ENCODE measurements at regions not wholly inside any gene's neighbourhood (a gene's known extent, or its start where the extent isn't known, plus 50 kb on each side); places are given as distances from the start of the nearest gene placed in this dataset.
"Not testable (repeated sequence)": the region's sequence is repeated elsewhere in the genome, so short reads cannot be mapped to it uniquely, and the experiment has no call there.

- H3K4me3 ChIP-seq, result no peak overlapping the region
- no peak overlapping the region for H3K27ac ChIP-seq
- no peaks in the 10 kb centered on the region for H3K4me1 ChIP-seq
- ATAC-seq (no peak), DNase-seq (no peak)
- H3K9me3 ChIP-seq, result no peaks in the 10 kb centered on the region
- intact Hi-C loops (cut with DNase I), result no loop called here
- H3K27me3 ChIP-seq (ENCODE audit: low read depth), result no peaks in the 10 kb centered on the region
- no peaks in the 10 kb centered on the region for H3K36me3 ChIP-seq
- TF ChIP-seq CTCF (IDR thresholded peaks at IDR 0.05), result no peak
Observed at GRCh38 chr7:68623030-68623429, 975.2 kb upstream of the AUTS2 start.

- Histone ChIP-seq H3K27me3 (ENCODE audit: low read depth) (no peaks in the 10 kb centered on the region), H3K4me3 (no peak overlapping the region), H3K27ac (no peak overlapping the region), H3K4me1 (no peaks in the 10 kb centered on the region), H3K36me3 (no peaks in the 10 kb centered on the region), H3K9me3 (no peaks in the 10 kb centered on the region)
- DNase-seq (no peak), ATAC-seq (no peak)
- intact Hi-C loops (cut with DNase I), result no loop called here
- TF ChIP-seq CTCF (IDR thresholded peaks at IDR 0.05), result no peak
Observed at GRCh38 chr7:68627247-68627864, 970.9 kb upstream of the AUTS2 start.

GRCh38 chr7:68630914-68631313 is 967.4 kb upstream of the AUTS2 start:
- H3K27ac ChIP-seq; intact Hi-C loops (cut with DNase I); H3K9me3 ChIP-seq: not testable (repeated sequence)

GRCh38 chr7:68640103-68640502 is 958.2 kb upstream of the AUTS2 start:
- no peak for TF ChIP-seq CTCF (IDR thresholded peaks at IDR 0.05)
- no peaks in the 10 kb centered on the region for H3K4me1 ChIP-seq

More at GRCh38 chr7:68630914-68631313, 967.4 kb upstream of the AUTS2 start:
- DNase-seq; H3K36me3 ChIP-seq; H3K4me3 ChIP-seq; ATAC-seq; H3K27me3 ChIP-seq (ENCODE audit: low read depth); H3K4me1 ChIP-seq: not testable (repeated sequence)

GRCh38 chr7:68642727-68643126 is 955.5 kb upstream of the AUTS2 start:
- no peak for ATAC-seq
- Histone ChIP-seq H3K4me1 (no peaks in the 10 kb centered on the region), H3K9me3 (no peaks in the 10 kb centered on the region), H3K27me3 (ENCODE audit: low read depth) (no peaks in the 10 kb centered on the region), H3K27ac (no peak overlapping the region), H3K4me3 (no peak overlapping the region), H3K36me3 (no peaks in the 10 kb centered on the region)
- no peak for DNase-seq
- intact Hi-C loops (cut with DNase I), result no loop called here
- TF ChIP-seq CTCF (IDR thresholded peaks at IDR 0.05), result no peak

More at GRCh38 chr7:68640103-68640502, 958.2 kb upstream of the AUTS2 start:
- no peak overlapping the region for H3K27ac ChIP-seq
- H3K36me3 ChIP-seq, result no peaks in the 10 kb centered on the region
- H3K4me3 ChIP-seq, result no peak overlapping the region
- intact Hi-C loops (cut with DNase I), result no loop called here
- DNase-seq, result no peak
- H3K27me3 ChIP-seq (ENCODE audit: low read depth), result no peaks in the 10 kb centered on the region
- H3K9me3 ChIP-seq, result no peaks in the 10 kb centered on the region
- no peak for ATAC-seq

GRCh38 chr7:68663392-68663791 is 934.9 kb upstream of the AUTS2 start:
- intact Hi-C loops (cut with DNase I), result no loop called here
- Histone ChIP-seq H3K9me3 (no peaks in the 10 kb centered on the region), H3K36me3 (no peaks in the 10 kb centered on the region), H3K27me3 (ENCODE audit: low read depth) (no peaks in the 10 kb centered on the region), H3K4me3 (no peak overlapping the region), H3K27ac (no peak overlapping the region), H3K4me1 (no peaks in the 10 kb centered on the region)
- ATAC-seq (no peak), DNase-seq (no peak)
- no peak for TF ChIP-seq CTCF (IDR thresholded peaks at IDR 0.05)

Measured in lower lobe of right lung (tissue), 2 donors.